Endothelial cell of umbilical vein (primary cell): ENCODE measurements at regions not wholly inside any gene's neighbourhood (a gene's known extent, or its start where the extent isn't known, plus 50 kb on each side); places are given as distances from the start of the nearest gene placed in this dataset.

Experiments used
- BruUV-seq: library from RNA; stranded (reverse); fragments of 400-500 nt; replicated peaks from 2 replicates; lab custom pipeline; 2021; lab: Mats Ljungman, UMichigan
- CTCF ChIA-PET: fragments of 300-600, 350-600 bp; sonication (Branson Sonifier 250); formaldehyde crosslinking; loops from one replicate; lab custom pipeline; 2021; ENCODE audit warnings: antibody characterized with exemption, inconsistent platforms; lab: Charles Lee
- POLR2A ChIA-PET: fragments of 300-600, 350-600 bp; sonication (Branson Sonifier 250); formaldehyde crosslinking; loops from one replicate; lab custom pipeline; 2021; ENCODE audit warnings: antibody characterized with exemption, inconsistent platforms; lab: Charles Lee
- DNase-seq: peaks from one replicate; pipeline ENCODE4 v3.0.0-alpha.2; 2011; ENCODE audit warnings: low read depth, low spot score
- FAIRE-seq: peaks from 2 replicates; lab custom pipeline; 2011; peaks lifted over from hg19 to GRCh38; lab: Jason Lieb, UNC
- H2AFZ ChIP-seq: 2 replicates; pipeline ENCODE4 v1.6.0; 2012; ENCODE audit warnings: low read depth, low read length, control low read depth, inconsistent platforms
- H3K27ac ChIP-seq: 2 replicates; pipeline ENCODE4 v1.5.1; 2011; ENCODE audit warnings: low read depth, mild to moderate bottlenecking, control low read depth, low read length, moderate library complexity; ENCODE audit not compliant: insufficient read depth
- H3K27me3 ChIP-seq, 2 experiments: 2 replicates each; pipeline versions ENCODE4 v1.6.0 to v1.6.1; 2011; ENCODE audit warnings: low read length in 2 of 2, mixed read lengths in 1 of 2; ENCODE audit not compliant: control insufficient read depth in 2 of 2, insufficient read depth in 2 of 2
- H3K36me3 ChIP-seq, 2 experiments: 2 replicates in 1 of 2; 3 replicates in 1 of 2; pipeline ENCODE4 v1.5.1; 2011; ENCODE audit warnings: low read length in 2 of 2, mild to moderate bottlenecking in 1 of 2, moderate library complexity in 1 of 2; ENCODE audit not compliant: control insufficient read depth in 2 of 2, insufficient read depth in 2 of 2; ENCODE audit errors: extremely low read depth in 1 of 2
- H3K4me1 ChIP-seq: 3 replicates; pipeline ENCODE4 v1.5.1; 2011; ENCODE audit warnings: mild to moderate bottlenecking, low read length; ENCODE audit not compliant: control insufficient read depth, insufficient read depth; ENCODE audit errors: extremely low read depth
- H3K4me2 ChIP-seq: 2 replicates; pipeline ENCODE4 v1.6.1; 2011; ENCODE audit warnings: low read length, control low read depth, mixed read lengths; ENCODE audit not compliant: insufficient read depth
- H3K4me3 ChIP-seq, 3 experiments: fragments of 200-600 bp in 1 of 3; sonication (generic), shearing (Covaris generic) in 1 of 3; replicated peaks in 1 of 3; 2 replicates each; pipeline ENCODE4 v1.5.1; 2011 to 2016; ENCODE audit warnings: control low read depth in 3 of 3, low read length in 3 of 3, mild to moderate bottlenecking in 2 of 3, inconsistent platforms in 1 of 3, low read depth in 1 of 3, moderate library complexity in 1 of 3; ENCODE audit not compliant: insufficient read depth in 1 of 3
- H3K79me2 ChIP-seq: 2 replicates; pipeline ENCODE4 v1.6.0; 2012; ENCODE audit warnings: low read length, inconsistent platforms; ENCODE audit not compliant: control insufficient read depth, insufficient read depth
- H3K9ac ChIP-seq: replicated peaks from 2 replicates; pipeline ENCODE3; 2011; ENCODE audit warnings: low read length, control low read depth; ENCODE audit not compliant: insufficient read depth; ENCODE audit errors: extremely low read depth
- H3K9me1 ChIP-seq: replicated peaks from 3 replicates; pipeline ENCODE4 v1.6.0; 2011; ENCODE audit warnings: mild to moderate bottlenecking, low read length; ENCODE audit not compliant: control insufficient read depth, insufficient read depth; ENCODE audit errors: extremely low read depth
- H3K9me3 ChIP-seq: replicated peaks from 2 replicates; pipeline ENCODE4 v1.5.1; 2012; ENCODE audit warnings: low read length, inconsistent platforms; ENCODE audit not compliant: control insufficient read depth, insufficient read depth
- H4K20me1 ChIP-seq: replicated peaks from 2 replicates; pipeline ENCODE3; 2011; ENCODE audit warnings: mild to moderate bottlenecking, low read length; ENCODE audit not compliant: control insufficient read depth, insufficient read depth; ENCODE audit errors: extremely low read depth
- CTCF ChIP-seq, 2 donors: IDR thresholded peaks; 1 replicate in 1 of 2; 2 replicates in 1 of 2; pipeline ENCODE4 v1.5.1; 2011; ENCODE audit warnings: low read length in 2 of 2, mild to moderate bottlenecking in 2 of 2, moderate library complexity in 2 of 2, control low read depth in 1 of 2, inconsistent platforms in 1 of 2, low read depth in 1 of 2; ENCODE audit not compliant: insufficient read depth in 1 of 2; ENCODE audit errors: extremely low read depth in 1 of 2
- EZH2 ChIP-seq: IDR thresholded peaks from 2 replicates; pipeline ENCODE4 v1.6.1; 2012; ENCODE audit warnings: borderline replicate concordance, low read depth, mild to moderate bottlenecking, moderate library complexity, low read length, inconsistent platforms; ENCODE audit not compliant: severe bottlenecking
- FOS ChIP-seq: IDR thresholded peaks from 2 replicates; pipeline ENCODE4 v1.6.1; 2011; ENCODE audit warnings: mild to moderate bottlenecking, low read length, moderate library complexity, borderline replicate concordance; ENCODE audit not compliant: insufficient read depth
- GATA2 ChIP-seq: IDR thresholded peaks from 2 replicates; pipeline ENCODE4 v1.7.0; 2011; ENCODE audit warnings: low read depth, mild to moderate bottlenecking, moderate library complexity, mixed read lengths, low read length; ENCODE audit not compliant: insufficient read length, insufficient read depth
- JUN ChIP-seq: IDR thresholded peaks from 2 replicates; pipeline ENCODE4 v1.6.1; 2011; ENCODE audit warnings: borderline replicate concordance, low read depth; ENCODE audit not compliant: insufficient read length, insufficient read depth
- MAX ChIP-seq: IDR thresholded peaks from 2 replicates; pipeline ENCODE4 v1.6.1; 2011; ENCODE audit not compliant: insufficient read depth, insufficient read length
- MYC ChIP-seq: IDR thresholded peaks from one replicate; pipeline ENCODE4 v1.6.1; 2011; ENCODE audit warnings: mild to moderate bottlenecking, low read depth, low read length
- POLR2A ChIP-seq: IDR thresholded peaks from 2 replicates; pipeline ENCODE4 v1.6.1; 2012; ENCODE audit warnings: low read depth, mild to moderate bottlenecking, control low read depth, low read length
- POLR2AphosphoS5 ChIP-seq: IDR thresholded peaks from 2 replicates; pipeline ENCODE4 v1.6.1; 2012; ENCODE audit warnings: low read depth, mild to moderate bottlenecking, control low read depth, low read length, moderate library complexity; ENCODE audit not compliant: insufficient read depth
- dilution Hi-C: fragments of 300-500 bp; cut with MboI; formaldehyde crosslinking; loops from one replicate; pipeline ENCODE4 v1.15.0; 2019; ENCODE audit warnings: low sequenced_read_pairs; ENCODE audit not compliant: extremely low pct_ligation_motif_present
- intact Hi-C: fragments of 100-400 bp; cut with micrococcal nuclease; formaldehyde crosslinking; loops from one replicate; pipeline ENCODE4 v1.10.0; 2022

- BruUV-seq: no TSS peak
- no peak overlapping the region for H3K4me3 ChIP-seq
- H3K4me2 ChIP-seq: no peak overlapping the region
- POLR2A ChIA-PET: no interaction called here
- H4K20me1 ChIP-seq: no peaks in the 10 kb centered on the region
- H3K27me3 ChIP-seq: no peaks in the 10 kb centered on the region
- CTCF ChIA-PET: interaction anchor here (1.7 to 2.0 kb wide), 3 partner anchors 15 to 95 kb away, joined by 8 to 20 read pairs (median 15); no protein-coding TSS in a partner anchor
- TF ChIP-seq GATA2 (no peak), CTCF (IDR thresholded peaks at IDR 0.05; ENCODE audit: extremely low read depth in 1 of 2, insufficient read depth in 1 of 2, low read depth in 1 of 2, low read length in 2 of 2) (no peak), JUN (no peak), POLR2A (no peak), MYC (no peak)
- no peak for FAIRE-seq
- no peak overlapping the region for H3K27ac ChIP-seq
- no peak overlapping the region for H3K9ac ChIP-seq
- peaks cover 56% of the 10 kb centered on the region for H3K4me1 ChIP-seq
- intact Hi-C loops: loop anchor here (2.0 to 10.0 kb wide), 3 partner anchors 95 to 719 kb away; partner anchors contain the start of gene FBXO31
- no peaks in the 10 kb centered on the region for H3K36me3 ChIP-seq
- dilution Hi-C loops: no loop called here
- H2AFZ ChIP-seq: no peak overlapping the region
- no peaks in the 10 kb centered on the region for H3K9me1 ChIP-seq
- H3K79me2 ChIP-seq: no peaks in the 10 kb centered on the region
- no peak for DNase-seq
- no peaks in the 10 kb centered on the region for H3K9me3 ChIP-seq
Observed at GRCh38 chr16:86665929-86666328, 87.6 kb downstream of the FOXL1 start.

- TF ChIP-seq JUN: no peak
- no peak for TF ChIP-seq CTCF (IDR thresholded peaks at IDR 0.05; ENCODE audit: extremely low read depth in 1 of 2, insufficient read depth in 1 of 2, low read depth in 1 of 2, low read length in 2 of 2)
- TF ChIP-seq MYC: no peak
- TF ChIP-seq MAX: no peak
- TF ChIP-seq FOS: no peak
- no peak for TF ChIP-seq POLR2AphosphoS5
- no peak for TF ChIP-seq EZH2
- TF ChIP-seq GATA2: no peak
- no peak for TF ChIP-seq POLR2A
- CTCF ChIA-PET: interaction anchor here (1.8 to 3.5 kb wide), 2 partner anchors 13 to 207 kb away, joined by 10 read pairs; no protein-coding TSS in a partner anchor
- no peaks in the 10 kb centered on the region for H3K27me3 ChIP-seq
- POLR2A ChIA-PET: no interaction called here
- H4K20me1 ChIP-seq: no peaks in the 10 kb centered on the region
- H3K79me2 ChIP-seq: no peaks in the 10 kb centered on the region
- H3K9me3 ChIP-seq: no peaks in the 10 kb centered on the region
- dilution Hi-C loops: no loop called here
- no peaks in the 10 kb centered on the region for H3K9me1 ChIP-seq
- no peak for FAIRE-seq
- intact Hi-C loops: loop anchor here (10.0 kb wide), 1 partner anchor 718 kb away; the partner anchor contains the start of gene FBXO31
- no peak for DNase-seq
- BruUV-seq: no TSS peak
- H3K4me2 ChIP-seq: no peak overlapping the region
- H3K4me3 ChIP-seq: no peak overlapping the region
- no peak overlapping the region for H3K9ac ChIP-seq
- no peak overlapping the region for H3K27ac ChIP-seq
- peaks cover 51% of the 10 kb centered on the region for H3K4me1 ChIP-seq
- H2AFZ ChIP-seq: no peak overlapping the region
- no peaks in the 10 kb centered on the region for H3K36me3 ChIP-seq
Observed at GRCh38 chr16:86667035-86667434, 88.7 kb downstream of the FOXL1 start.
